ENCODE measurements at regions not wholly inside any gene's neighbourhood (a gene's known extent, or its start where the extent isn't known, plus 50 kb on each side); places are given as distances from the start of the nearest gene placed in this dataset.
"Not testable (repeated sequence)": the region's sequence is repeated elsewhere in the genome, so short reads cannot be mapped to it uniquely, and the experiment has no call there.

- not testable (repeated sequence) for H3K36me3 Mint-ChIP-seq (ENCODE audit: low read depth); H3K27ac Mint-ChIP-seq; H3K4me3 Mint-ChIP-seq; H3K4me1 Mint-ChIP-seq; H3K27me3 Mint-ChIP-seq (ENCODE audit: low read depth, poor library complexity); DNase-seq
- peaks cover 56% of the 10 kb centered on the region for H3K9me3 Mint-ChIP-seq
These were observed 181.4 kb downstream of the TMEM121 start for GRCh38 chr14:105707723-105708151.

GRCh38 chr14:105708251-105709134 is 182.1 kb downstream of the TMEM121 start:
- H3K4me1 Mint-ChIP-seq; H3K4me3 Mint-ChIP-seq; H3K36me3 Mint-ChIP-seq (ENCODE audit: low read depth); H3K27me3 Mint-ChIP-seq (ENCODE audit: low read depth, poor library complexity); H3K27ac Mint-ChIP-seq; DNase-seq: not testable (repeated sequence)
- peaks cover 49% of the 10 kb centered on the region for H3K9me3 Mint-ChIP-seq

GRCh38 chr14:105709281-105710118 is 183.1 kb downstream of the TMEM121 start:
- H3K27me3 Mint-ChIP-seq (ENCODE audit: low read depth, poor library complexity): no peaks in the 10 kb centered on the region
- DNase-seq: no peak
- H3K4me3 Mint-ChIP-seq: no peak overlapping the region
- peaks cover 56% of the 10 kb centered on the region for H3K9me3 Mint-ChIP-seq
- no peak overlapping the region for H3K27ac Mint-ChIP-seq
- H3K36me3 Mint-ChIP-seq (ENCODE audit: low read depth): peaks cover 5% of the 10 kb centered on the region
- no peak for TF ChIP-seq CTCF (IDR thresholded peaks at IDR 0.05)
- no peaks in the 10 kb centered on the region for H3K4me1 Mint-ChIP-seq

- Mint-ChIP-seq H3K36me3 (ENCODE audit: low read depth) (no peaks in the 10 kb centered on the region), H3K4me1 (no peaks in the 10 kb centered on the region), H3K4me3 (no peak overlapping the region), H3K27me3 (ENCODE audit: low read depth, poor library complexity) (no peaks in the 10 kb centered on the region), H3K27ac (no peak overlapping the region), H3K9me3 (peaks cover 50% of the 10 kb centered on the region)
- TF ChIP-seq CTCF (IDR thresholded peaks at IDR 0.05): no peak
- DNase-seq: no peak
These were observed 184.0 kb downstream of the TMEM121 start for GRCh38 chr14:105710119-105711043.

GRCh38 chr14:105711044-105711620 is 184.7 kb downstream of the TMEM121 start:
- no peak for TF ChIP-seq CTCF (IDR thresholded peaks at IDR 0.05)
- no peaks in the 10 kb centered on the region for H3K36me3 Mint-ChIP-seq (ENCODE audit: low read depth)
- DNase-seq: no peak
- no peak overlapping the region for H3K27ac Mint-ChIP-seq
- H3K27me3 Mint-ChIP-seq (ENCODE audit: low read depth, poor library complexity): no peaks in the 10 kb centered on the region
- no peak overlapping the region for H3K4me3 Mint-ChIP-seq
- H3K9me3 Mint-ChIP-seq: peaks cover 46% of the 10 kb centered on the region
- H3K4me1 Mint-ChIP-seq: no peaks in the 10 kb centered on the region

- Mint-ChIP-seq H3K27ac (no peak overlapping the region), H3K36me3 (ENCODE audit: low read depth) (no peaks in the 10 kb centered on the region), H3K27me3 (ENCODE audit: low read depth, poor library complexity) (no peaks in the 10 kb centered on the region), H3K9me3 (peaks cover 45% of the 10 kb centered on the region), H3K4me3 (no peak overlapping the region), H3K4me1 (no peaks in the 10 kb centered on the region)
- no peak for TF ChIP-seq CTCF (IDR thresholded peaks at IDR 0.05)
- no peak for DNase-seq
These were observed 185.6 kb downstream of the TMEM121 start for GRCh38 chr14:105711841-105712460.

GRCh38 chr14:105712670-105713069 is 186.3 kb downstream of the TMEM121 start:
- H3K9me3 Mint-ChIP-seq: peaks cover 44% of the 10 kb centered on the region
- not testable (repeated sequence) for H3K4me1 Mint-ChIP-seq; H3K27ac Mint-ChIP-seq; H3K36me3 Mint-ChIP-seq (ENCODE audit: low read depth); H3K27me3 Mint-ChIP-seq (ENCODE audit: low read depth, poor library complexity); DNase-seq; H3K4me3 Mint-ChIP-seq

- H3K9me3 Mint-ChIP-seq: peaks cover 41% of the 10 kb centered on the region
- H3K4me3 Mint-ChIP-seq; H3K4me1 Mint-ChIP-seq; DNase-seq; H3K27me3 Mint-ChIP-seq (ENCODE audit: low read depth, poor library complexity); H3K36me3 Mint-ChIP-seq (ENCODE audit: low read depth); H3K27ac Mint-ChIP-seq: not testable (repeated sequence)
These were observed 186.8 kb downstream of the TMEM121 start for GRCh38 chr14:105713160-105713559.

GRCh38 chr14:105713836-105714235 is 187.5 kb downstream of the TMEM121 start:
- DNase-seq; H3K36me3 Mint-ChIP-seq (ENCODE audit: low read depth); H3K4me1 Mint-ChIP-seq; H3K27ac Mint-ChIP-seq; H3K4me3 Mint-ChIP-seq; H3K27me3 Mint-ChIP-seq (ENCODE audit: low read depth, poor library complexity): not testable (repeated sequence)
- H3K9me3 Mint-ChIP-seq: peaks cover 37% of the 10 kb centered on the region
